GM21529 (cell line): ENCODE measurements at regions not wholly inside any gene's neighbourhood (a gene's known extent, or its start where the extent isn't known, plus 50 kb on each side); places are given as distances from the start of the nearest gene placed in this dataset.

ENCODE experiments used
- ATAC-seq: cut with Tn5 transposase; IDR thresholded peaks from one replicate; pipeline ENCODE4 v1.9.1; 2021; ENCODE audit not compliant: unreplicated experiment

- no peak for ATAC-seq
Measured at GRCh38 chr4:59068722-59069418, 1958.7 kb upstream of the IGFBP7 start.

GRCh38 chr4:59086410-59086809, 1976.2 kb upstream of the IGFBP7 start:
- no peak for ATAC-seq

GRCh38 chr4:59091146-59092142, 1981.3 kb upstream of the IGFBP7 start:
- ATAC-seq: no peak

GRCh38 chr4:59094505-59094904, 1984.3 kb upstream of the IGFBP7 start:
- ATAC-seq: no peak

- ATAC-seq: no peak
Measured at GRCh38 chr4:59102311-59102710, 1992.1 kb upstream of the IGFBP7 start.

- no peak for ATAC-seq
Measured at GRCh38 chr4:59120287-59120814, 2010.2 kb upstream of the IGFBP7 start.

- ATAC-seq: no peak
Measured at GRCh38 chr4:59122626-59123025, 2012.4 kb upstream of the IGFBP7 start.

GRCh38 chr4:59126159-59126558, 2016.0 kb upstream of the IGFBP7 start:
- no peak for ATAC-seq

- ATAC-seq: no peak
Measured at GRCh38 chr4:59127006-59127405, 2016.8 kb upstream of the IGFBP7 start.

GRCh38 chr4:59127743-59128142, 2017.6 kb upstream of the IGFBP7 start:
- ATAC-seq: no peak

- no peak for ATAC-seq
Measured at GRCh38 chr4:59135248-59135985, 2025.2 kb upstream of the IGFBP7 start.

- no peak for ATAC-seq
Measured at GRCh38 chr4:59161249-59161648, 2038.9 kb upstream of the ADGRL3 start.

GRCh38 chr4:59175617-59176016, 2024.5 kb upstream of the ADGRL3 start:
- ATAC-seq: no peak

- no peak for ATAC-seq
Measured at GRCh38 chr4:59179372-59179771, 2020.8 kb upstream of the ADGRL3 start.

GRCh38 chr4:59180161-59180560, 2020.0 kb upstream of the ADGRL3 start:
- ATAC-seq: no peak

GRCh38 chr4:59180969-59181368, 2019.2 kb upstream of the ADGRL3 start:
- no peak for ATAC-seq

- ATAC-seq: no peak
Measured at GRCh38 chr4:59195839-59196238, 2004.3 kb upstream of the ADGRL3 start.

GRCh38 chr4:59200992-59201391, 1999.1 kb upstream of the ADGRL3 start:
- no peak for ATAC-seq

- ATAC-seq: no peak
Measured at GRCh38 chr4:59217910-59218631, 1982.1 kb upstream of the ADGRL3 start.

GRCh38 chr4:59222221-59222620, 1977.9 kb upstream of the ADGRL3 start:
- ATAC-seq: no peak
